HG02970 (cell line): ENCODE measurements at regions not wholly inside any gene's neighbourhood (a gene's known extent, or its start where the extent isn't known, plus 50 kb on each side); places are given as distances from the start of the nearest gene placed in this dataset.
"Not testable (repeated sequence)": the region's sequence is repeated elsewhere in the genome, so short reads cannot be mapped to it uniquely, and the experiment has no call there.

Experiments
- ATAC-seq: cut with Tn5 transposase; IDR thresholded peaks from one replicate; pipeline ENCODE4 v1.9.1; 2021; ENCODE audit warnings: mild to moderate bottlenecking, moderate library complexity, moderate number of reproducible peaks; ENCODE audit not compliant: unreplicated experiment, low FRiP score

- not testable (repeated sequence) for ATAC-seq
Observed at GRCh38 chr10:52581636-52582035, 190.9 kb downstream of the MBL2 start.

- no peak for ATAC-seq
Observed at GRCh38 chr10:52583336-52583735, 189.2 kb downstream of the MBL2 start.

- ATAC-seq, result no peak
Observed at GRCh38 chr10:52586710-52587109, 185.9 kb downstream of the MBL2 start.

GRCh38 chr10:52597189-52597863 is 175.3 kb downstream of the MBL2 start:
- no peak for ATAC-seq

- no peak for ATAC-seq
Observed at GRCh38 chr10:52598936-52599335, 173.6 kb downstream of the MBL2 start.

- no peak for ATAC-seq
Observed at GRCh38 chr10:52599551-52600200, 172.9 kb downstream of the MBL2 start.

- ATAC-seq, result not testable (repeated sequence)
Observed at GRCh38 chr10:52604131-52604530, 168.5 kb downstream of the MBL2 start.

GRCh38 chr10:52609071-52609470 is 163.5 kb downstream of the MBL2 start:
- no peak for ATAC-seq

GRCh38 chr10:52609626-52610240 is 162.9 kb downstream of the MBL2 start:
- ATAC-seq, result no peak

- no peak for ATAC-seq
Observed at GRCh38 chr10:52615331-52615730, 157.3 kb downstream of the MBL2 start.

- no peak for ATAC-seq
Observed at GRCh38 chr10:52615756-52616394, 156.7 kb downstream of the MBL2 start.

- ATAC-seq, result no peak
Observed at GRCh38 chr10:52616395-52616764, 156.2 kb downstream of the MBL2 start.

- ATAC-seq, result no peak
Observed at GRCh38 chr10:52617346-52617745, 155.2 kb downstream of the MBL2 start.

GRCh38 chr10:52619052-52619451 is 153.5 kb downstream of the MBL2 start:
- ATAC-seq, result no peak

GRCh38 chr10:52621635-52622079 is 150.9 kb downstream of the MBL2 start:
- no peak for ATAC-seq

GRCh38 chr10:52623761-52624160 is 148.8 kb downstream of the MBL2 start:
- ATAC-seq, result no peak

- no peak for ATAC-seq
Observed at GRCh38 chr10:52627279-52627678, 145.3 kb downstream of the MBL2 start.

GRCh38 chr10:52631146-52631545 is 141.4 kb downstream of the MBL2 start:
- ATAC-seq, result no peak

GRCh38 chr10:52631648-52632047 is 140.9 kb downstream of the MBL2 start:
- no peak for ATAC-seq

GRCh38 chr10:52632591-52632990 is 140.0 kb downstream of the MBL2 start:
- no peak for ATAC-seq

GRCh38 chr10:52633266-52633665 is 139.3 kb downstream of the MBL2 start:
- no peak for ATAC-seq
